K562 (cell line): ENCODE measurements at regions not wholly inside any gene's neighbourhood (a gene's known extent, or its start where the extent isn't known, plus 50 kb on each side); places are given as distances from the start of the nearest gene placed in this dataset.

Experiments
- ATAC-seq: fragments of 200-7000 bp; cut with Tn5 transposase; 3 replicates; pipeline ENCODE4 v1.9.1; 2020; ENCODE audit warnings: moderate library complexity
- BruUV-seq: library from RNA; stranded (reverse); fragments of 400-500 nt; replicated peaks from 2 replicates; lab custom pipeline; 2021; lab: Mats Ljungman, UMichigan
- CTCF ChIA-PET: fragments of 300-600 bp; formaldehyde crosslinking; extraction: SDS; loops from one replicate; lab custom pipeline; 2021; ENCODE audit warnings: low intra/inter-chr PET ratio; lab: Yijun Ruan, JAX
- POLR2A ChIA-PET: fragments of 300-600, 350-650 bp; sonication (Branson Sonifier 250); formaldehyde crosslinking; extraction: SDS; loops from one replicate; lab custom pipeline; 2021; ENCODE audit warnings: antibody characterized with exemption, inconsistent platforms; lab: Yijun Ruan, JAX
- DNase-seq, 4 experiments: peaks; one replicate each; pipeline versions ENCODE4 v3.0.0 to v3.0.0-alpha.2; 2011 to 2018; ENCODE audit warnings: low spot score in 3 of 4, mixed read lengths in 3 of 4; ENCODE audit errors: extremely low read depth in 1 of 4
- FAIRE-seq: peaks from 2 replicates; lab custom pipeline; 2011; peaks lifted over from hg19 to GRCh38; lab: Jason Lieb, UNC
- H2AFZ ChIP-seq: 2 replicates; pipeline ENCODE4 v1.6.0; 2011; ENCODE audit warnings: low read depth, low read length, control low read depth, inconsistent platforms
- H3K27ac ChIP-seq: fragments of 200-600 bp; 3 replicates; pipeline ENCODE4 v1.8.0; 2011; ENCODE audit warnings: low read depth, mild to moderate bottlenecking, control low read depth, inconsistent platforms, low read length, moderate library complexity, mixed read lengths; ENCODE audit errors: extremely low read depth
- H3K27me3 ChIP-seq, 2 experiments: fragments of 300-600 bp in 1 of 2; 2 replicates in 1 of 2; 3 replicates in 1 of 2; pipeline versions ENCODE4 v1.6.0 to v1.8.0; 2011; ENCODE audit warnings: inconsistent platforms in 2 of 2, low read length in 2 of 2, mild to moderate bottlenecking in 1 of 2, mixed read lengths in 1 of 2, moderate library complexity in 1 of 2; ENCODE audit not compliant: control insufficient read depth in 2 of 2, insufficient read depth in 2 of 2
- H3K36me3 ChIP-seq: fragments of 300-600 bp; 3 replicates; pipeline ENCODE4 v1.8.0; 2011; ENCODE audit warnings: mild to moderate bottlenecking, low read length, inconsistent platforms; ENCODE audit not compliant: control insufficient read depth, insufficient read depth
- H3K4me1 ChIP-seq, 2 experiments: fragments of 200-600 bp in 1 of 2; replicated peaks in 1 of 2; 2 replicates in 1 of 2; 3 replicates in 1 of 2; pipeline versions ENCODE4 v1.5.1 to v1.8.0; 2011; ENCODE audit warnings: inconsistent platforms in 2 of 2, low read length in 2 of 2, mild to moderate bottlenecking in 1 of 2, mixed read lengths in 1 of 2, moderate library complexity in 1 of 2; ENCODE audit not compliant: control insufficient read depth in 2 of 2, insufficient read depth in 2 of 2
- H3K4me2 ChIP-seq: 2 replicates; pipeline ENCODE4 v1.6.1; 2011; ENCODE audit warnings: low read length, control low read depth, inconsistent platforms, mixed read lengths; ENCODE audit not compliant: insufficient read depth
- H3K4me3 ChIP-seq: fragments of 200-600 bp; sonication (generic), shearing (Covaris generic); 2 replicates; pipeline ENCODE4 v1.5.1; 2016; ENCODE audit warnings: control low read depth, inconsistent platforms
- H3K79me2 ChIP-seq: fragments of 200-600 bp; 3 replicates; pipeline ENCODE4 v1.8.0; 2011; ENCODE audit warnings: low read length, inconsistent platforms; ENCODE audit not compliant: control insufficient read depth, insufficient read depth
- H3K9ac ChIP-seq, 2 experiments: 2 replicates each; pipeline versions ENCODE4 v1.6.0 to v1.6.1; 2011; ENCODE audit warnings: low read depth in 2 of 2, low read length in 2 of 2, control low read depth in 1 of 2, inconsistent platforms in 1 of 2, mild to moderate bottlenecking in 1 of 2, mixed read lengths in 1 of 2; ENCODE audit not compliant: insufficient read depth in 1 of 2
- H3K9me1 ChIP-seq: one replicate; pipeline ENCODE4 v1.6.0; 2011; ENCODE audit warnings: inconsistent platforms, mild to moderate bottlenecking, low read length, moderate library complexity; ENCODE audit not compliant: control insufficient read depth, insufficient read depth
- H3K9me3 ChIP-seq: replicated peaks from 2 replicates; pipeline ENCODE4 v1.5.1; 2011; ENCODE audit warnings: low read depth, low read length, inconsistent platforms; ENCODE audit not compliant: control insufficient read depth, insufficient read depth
- H4K20me1 ChIP-seq: replicated peaks from 2 replicates; pipeline ENCODE4 v1.6.1; 2011; ENCODE audit warnings: low read length, inconsistent platforms, mixed read lengths; ENCODE audit not compliant: control insufficient read depth, insufficient read depth
- EP400 ChIP-seq: fragments of 450-650 bp; IDR thresholded peaks from 2 replicates; pipeline ENCODE4 v1.6.1; 2017; ENCODE audit warnings: antibody characterized with exemption, mild to moderate bottlenecking, moderate library complexity
- GTF2F1 ChIP-seq: IDR thresholded peaks from 2 replicates; pipeline ENCODE4 v1.6.1; 2011; ENCODE audit warnings: low read depth, low read length, improper control_type of control experiment
- MYNN ChIP-seq, 2 experiments: sonication (generic); formaldehyde crosslinking in 1 of 2; IDR thresholded peaks; 2 replicates each; pipeline versions ENCODE4 v1.5.0 to v1.6.1; 2016 to 2020; ENCODE audit warnings: antibody characterized with exemption in 1 of 2, missing genetic modification reagents in 1 of 2
- SMC3 ChIP-seq: conservative IDR thresholded peaks from 2 replicates; pipeline ENCODE4 v1.6.1; 2011; ENCODE audit warnings: low read depth, low read length, improper control_type of control experiment; ENCODE audit not compliant: insufficient read depth
- WGBS: fragments of 100-300 bp; shearing (Covaris generic); methylation state at CpG from one replicate; pipeline ENCODE4 v1.1.6; 2016; ENCODE audit warnings: low coverage, mixed read lengths; ENCODE audit not compliant: insufficient coverage; ENCODE audit errors: missing lambda C conversion rate; 5-methylcytosine and 5-hydroxymethylcytosine counted together
- in situ Hi-C: fragments of 300-500 bp; cut with MboI; formaldehyde crosslinking; loops from 4 replicates; pipeline ENCODE4 v1.15.0; 2018; ENCODE audit warnings: inconsistent platforms, mixed read lengths
- intact Hi-C: fragments of 100-400 bp; cut with micrococcal nuclease; formaldehyde crosslinking; loops from 2 replicates; pipeline ENCODE4 v1.14.2; 2022
- TF ChIP-seq, protein P1 (sequence below), 3 experiments: fragments of 200-800 bp in 1 of 3; sonication (Bioruptor generic) in 1 of 3; sonication (generic) in 1 of 3; formaldehyde crosslinking in 1 of 3; IDR thresholded peaks; 2 replicates each; pipeline versions ENCODE4 v1.6.1 to v1.8.0; 2016 to 2022; ENCODE audit warnings: mild to moderate bottlenecking in 2 of 3, missing compliant biosample characterization in 2 of 3, missing genetic modification characterization in 2 of 3, missing genetic modification reagents in 1 of 3
- TF ChIP-seq, protein P2 (sequence below): fragments of 450-650 bp; IDR thresholded peaks from 2 replicates; pipeline ENCODE4 v1.7.1; 2018; ENCODE audit warnings: mild to moderate bottlenecking, low read depth; ENCODE audit not compliant: partially characterized antibody

DNA sequence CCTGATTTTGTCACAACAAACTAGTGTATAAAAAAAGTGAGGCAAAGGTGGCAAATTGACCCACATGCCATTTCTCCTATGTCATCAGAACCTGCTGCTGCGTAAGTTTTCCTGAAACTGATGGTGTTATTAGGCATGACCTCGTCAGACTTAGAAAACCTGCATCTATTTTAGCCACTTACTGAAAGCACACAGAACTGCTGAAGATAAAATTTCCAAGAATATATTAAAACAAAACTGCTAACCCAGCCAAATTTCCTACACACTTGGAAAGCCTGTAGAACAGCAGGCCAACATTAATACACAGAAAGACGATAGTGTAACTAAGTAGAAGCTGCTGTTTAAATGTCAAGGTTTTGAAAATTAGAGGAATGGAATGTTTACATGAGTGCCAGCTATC lies 674.5 kb upstream of the CXADR start:
- Histone ChIP-seq H3K4me2 (no peak overlapping the region), H2AFZ (no peak overlapping the region), H3K4me3 (no peak overlapping the region), H4K20me1 (no peaks in the 10 kb centered on the region), H3K9me1 (no peaks in the 10 kb centered on the region), H3K9ac (no peak overlapping the region), H3K36me3 (no peaks in the 10 kb centered on the region), H3K27me3 (no peaks in the 10 kb centered on the region), H3K79me2 (no peaks in the 10 kb centered on the region), H3K4me1 (no peaks in the 10 kb centered on the region)
- BruUV-seq: no TSS peak
- ATAC-seq: no peak
- CTCF ChIA-PET: no interaction called here
- intact Hi-C loops: loop anchor here (10.0 kb wide), 1 partner anchor 56 kb away; no protein-coding TSS in a partner anchor
- no peak for TF ChIP-seq EP400
- TF ChIP-seq GTF2F1: no peak
- TF ChIP-seq, protein P1, sequence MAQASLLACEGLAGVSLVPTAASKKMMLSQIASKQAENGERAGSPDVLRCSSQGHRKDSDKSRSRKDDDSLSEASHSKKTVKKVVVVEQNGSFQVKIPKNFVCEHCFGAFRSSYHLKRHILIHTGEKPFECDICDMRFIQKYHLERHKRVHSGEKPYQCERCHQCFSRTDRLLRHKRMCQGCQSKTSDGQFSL (CRISPR knock-in tag; IDR thresholded peaks at IDR 0.05): no peak
- TF ChIP-seq, protein P1 (tag; IDR thresholded peaks at IDR 0.05): no peak
- TF ChIP-seq, protein P2, sequence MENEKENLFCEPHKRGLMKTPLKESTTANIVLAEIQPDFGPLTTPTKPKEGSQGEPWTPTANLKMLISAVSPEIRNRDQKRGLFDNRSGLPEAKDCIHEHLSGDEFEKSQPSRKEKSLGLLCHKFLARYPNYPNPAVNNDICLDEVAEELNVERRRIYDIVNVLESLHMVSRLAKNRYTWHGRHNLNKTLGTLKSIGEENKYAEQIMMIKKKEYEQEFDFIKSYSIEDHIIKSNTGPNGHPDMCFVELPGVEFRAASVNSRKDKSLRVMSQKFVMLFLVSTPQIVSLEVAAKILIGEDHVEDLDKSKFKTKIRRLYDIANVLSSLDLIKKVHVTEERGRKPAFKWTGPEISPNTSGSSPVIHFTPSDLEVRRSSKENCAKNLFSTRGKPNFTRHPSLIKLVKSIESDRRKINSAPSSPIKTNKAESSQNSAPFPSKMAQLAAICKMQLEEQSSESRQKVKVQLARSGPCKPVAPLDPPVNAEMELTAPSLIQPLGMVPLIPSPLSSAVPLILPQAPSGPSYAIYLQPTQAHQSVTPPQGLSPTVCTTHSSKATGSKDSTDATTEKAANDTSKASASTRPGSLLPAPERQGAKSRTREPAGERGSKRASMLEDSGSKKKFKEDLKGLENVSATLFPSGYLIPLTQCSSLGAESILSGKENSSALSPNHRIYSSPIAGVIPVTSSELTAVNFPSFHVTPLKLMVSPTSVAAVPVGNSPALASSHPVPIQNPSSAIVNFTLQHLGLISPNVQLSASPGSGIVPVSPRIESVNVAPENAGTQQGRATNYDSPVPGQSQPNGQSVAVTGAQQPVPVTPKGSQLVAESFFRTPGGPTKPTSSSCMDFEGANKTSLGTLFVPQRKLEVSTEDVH: no peak
- no peak for TF ChIP-seq SMC3
- TF ChIP-seq MYNN (IDR thresholded peaks at IDR 0.05): no peak
- no peak for TF ChIP-seq MYNN (CRISPR knock-in tag; IDR thresholded peaks at IDR 0.05)
- TF ChIP-seq, all 486 proteins: peak for 0
- no peaks in the 10 kb centered on the region for H3K9me3 ChIP-seq
- no peak overlapping the region for H3K27ac ChIP-seq
- in situ Hi-C loops: no loop called here
- POLR2A ChIA-PET: no interaction called here
- 8% methylated on average over 3 of the region's 3 CpGs for WGBS
- DNase-seq (no peak), FAIRE-seq (no peak)
